Mesothelial cell of epicardium (in vitro differentiated cells): ENCODE measurements at regions not wholly inside any gene's neighbourhood (a gene's known extent, or its start where the extent isn't known, plus 50 kb on each side); places are given as distances from the start of the nearest gene placed in this dataset.

Experiments used
- DNase-seq, 2 experiments: peaks; one replicate each; pipeline ENCODE4 v3.0.0; 2021; ENCODE audit warnings: low spot score in 2 of 2; ENCODE audit not compliant: unreplicated experiment in 2 of 2
- H3K27ac Mint-ChIP-seq: 2 replicates; pipeline ENCODE4 v1.8.0; 2021; ENCODE audit warnings: mixed read lengths
- H3K27me3 Mint-ChIP-seq: 2 replicates; pipeline ENCODE4 v1.8.0; 2021; ENCODE audit warnings: low read depth, mixed read lengths
- H3K36me3 Mint-ChIP-seq: 2 replicates; pipeline ENCODE4 v1.8.0; 2021; ENCODE audit warnings: mixed read lengths
- H3K4me1 Mint-ChIP-seq: 2 replicates; pipeline ENCODE4 v1.8.0; 2021; ENCODE audit warnings: mixed read lengths
- H3K4me3 Mint-ChIP-seq: 2 replicates; pipeline ENCODE4 v1.8.0; 2021; ENCODE audit warnings: mild to moderate bottlenecking, moderate library complexity, mixed read lengths
- H3K9me3 Mint-ChIP-seq: 2 replicates; pipeline ENCODE4 v1.8.0; 2021; ENCODE audit warnings: mixed read lengths
- TF ChIP-seq, protein P1 (sequence below): fragments of 200-600 bp; sonication (generic); IDR thresholded peaks from one replicate; pipeline ENCODE4 v1.5.0; 2021; ENCODE audit warnings: antibody characterized with exemption; ENCODE audit not compliant: unreplicated experiment

DNA sequence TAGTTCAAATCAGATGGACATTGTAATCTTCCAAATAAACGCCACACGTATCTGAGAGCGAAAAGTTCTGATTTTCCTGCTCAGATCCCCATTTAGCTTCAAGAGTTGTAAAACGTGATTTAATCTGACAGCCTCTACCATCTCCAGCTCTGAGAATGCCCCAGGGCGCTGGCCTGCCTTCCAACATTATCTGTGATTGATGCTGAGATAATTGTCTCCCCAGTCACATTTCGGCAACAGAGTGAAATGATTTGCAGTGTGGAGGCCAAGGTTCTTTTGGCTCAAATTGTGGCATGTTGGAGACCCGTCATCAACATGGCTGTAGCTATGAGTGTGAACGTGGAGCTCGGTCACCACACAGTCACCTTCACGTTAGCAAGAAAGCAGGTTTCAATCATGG, 283.4 kb downstream of the BRD1 start:
- no peaks in the 10 kb centered on the region for H3K9me3 Mint-ChIP-seq
- peak in 1 of 2 experiments; percentile 20 for DNase-seq

DNA sequence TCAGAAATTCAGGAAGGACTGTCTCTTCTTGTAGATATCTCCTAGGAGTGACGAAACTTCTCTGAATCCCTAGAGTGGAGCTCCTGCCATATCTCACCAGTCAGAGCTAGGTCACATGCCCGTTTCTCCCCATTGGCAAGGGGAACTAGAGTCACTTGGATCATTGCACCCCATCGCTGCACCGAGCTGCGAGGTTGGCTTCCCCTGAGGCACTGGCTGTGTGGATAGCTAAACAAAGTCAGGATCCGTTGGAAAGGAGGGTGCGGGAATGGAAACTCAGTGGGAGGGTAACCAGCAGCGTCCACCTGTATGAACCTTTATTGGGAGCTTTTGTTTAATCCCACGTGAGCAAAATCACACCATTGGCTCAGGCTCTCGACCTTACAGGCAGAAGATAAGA, 283.8 kb downstream of the BRD1 start:
- Mint-ChIP-seq H3K36me3 (no peaks in the 10 kb centered on the region), H3K27me3 (peaks cover 35% of the 10 kb centered on the region), H3K9me3 (no peaks in the 10 kb centered on the region), H3K4me3 (no peak overlapping the region), H3K4me1 (peaks cover 29% of the 10 kb centered on the region), H3K27ac (no peak overlapping the region)
- no peak for DNase-seq
- TF ChIP-seq, protein P1, sequence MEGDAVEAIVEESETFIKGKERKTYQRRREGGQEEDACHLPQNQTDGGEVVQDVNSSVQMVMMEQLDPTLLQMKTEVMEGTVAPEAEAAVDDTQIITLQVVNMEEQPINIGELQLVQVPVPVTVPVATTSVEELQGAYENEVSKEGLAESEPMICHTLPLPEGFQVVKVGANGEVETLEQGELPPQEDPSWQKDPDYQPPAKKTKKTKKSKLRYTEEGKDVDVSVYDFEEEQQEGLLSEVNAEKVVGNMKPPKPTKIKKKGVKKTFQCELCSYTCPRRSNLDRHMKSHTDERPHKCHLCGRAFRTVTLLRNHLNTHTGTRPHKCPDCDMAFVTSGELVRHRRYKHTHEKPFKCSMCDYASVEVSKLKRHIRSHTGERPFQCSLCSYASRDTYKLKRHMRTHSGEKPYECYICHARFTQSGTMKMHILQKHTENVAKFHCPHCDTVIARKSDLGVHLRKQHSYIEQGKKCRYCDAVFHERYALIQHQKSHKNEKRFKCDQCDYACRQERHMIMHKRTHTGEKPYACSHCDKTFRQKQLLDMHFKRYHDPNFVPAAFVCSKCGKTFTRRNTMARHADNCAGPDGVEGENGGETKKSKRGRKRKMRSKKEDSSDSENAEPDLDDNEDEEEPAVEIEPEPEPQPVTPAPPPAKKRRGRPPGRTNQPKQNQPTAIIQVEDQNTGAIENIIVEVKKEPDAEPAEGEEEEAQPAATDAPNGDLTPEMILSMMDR: no peak

More for the DNA sequence above, 283.4 kb downstream of the BRD1 start:
- Mint-ChIP-seq H3K27ac (no peak overlapping the region), H3K36me3 (no peaks in the 10 kb centered on the region), H3K4me1 (peaks cover 33% of the 10 kb centered on the region), H3K4me3 (no peak overlapping the region), H3K27me3 (peaks cover 35% of the 10 kb centered on the region)
- TF ChIP-seq, protein P1: no peak

DNA sequence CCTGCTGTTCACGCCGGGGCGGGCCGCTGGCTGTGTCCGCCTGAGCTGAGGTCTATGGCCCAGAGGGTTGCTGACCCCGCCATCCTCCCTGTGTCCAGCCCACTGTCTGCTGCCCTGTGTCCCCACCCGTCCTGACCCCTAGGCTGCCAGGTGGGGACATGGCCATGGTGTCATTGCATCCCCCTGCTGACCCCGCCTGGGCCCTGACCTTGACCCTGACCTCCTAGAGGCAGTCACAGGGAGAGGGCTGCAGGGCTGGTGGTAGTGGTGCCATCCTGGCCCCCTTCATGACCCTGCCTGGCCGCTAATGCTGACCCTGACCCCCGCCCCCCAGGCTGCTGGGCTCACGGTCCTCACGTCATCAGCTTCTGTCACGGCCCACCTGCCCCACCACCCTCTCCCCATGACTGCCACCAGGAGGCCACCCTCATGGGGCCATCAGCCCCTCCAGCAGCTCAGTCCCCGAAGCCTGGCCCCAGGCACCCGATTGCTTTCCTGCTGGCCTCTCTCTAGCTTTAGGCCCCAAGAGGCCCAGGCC, 285.9 kb downstream of the BRD1 start:
- Mint-ChIP-seq H3K9me3 (no peaks in the 10 kb centered on the region), H3K36me3 (no peaks in the 10 kb centered on the region), H3K27ac (no peak overlapping the region), H3K27me3 (peaks cover 31% of the 10 kb centered on the region), H3K4me1 (peaks cover 23% of the 10 kb centered on the region), H3K4me3 (no peak overlapping the region)
- TF ChIP-seq, protein P1: no peak
- no peak for DNase-seq

DNA sequence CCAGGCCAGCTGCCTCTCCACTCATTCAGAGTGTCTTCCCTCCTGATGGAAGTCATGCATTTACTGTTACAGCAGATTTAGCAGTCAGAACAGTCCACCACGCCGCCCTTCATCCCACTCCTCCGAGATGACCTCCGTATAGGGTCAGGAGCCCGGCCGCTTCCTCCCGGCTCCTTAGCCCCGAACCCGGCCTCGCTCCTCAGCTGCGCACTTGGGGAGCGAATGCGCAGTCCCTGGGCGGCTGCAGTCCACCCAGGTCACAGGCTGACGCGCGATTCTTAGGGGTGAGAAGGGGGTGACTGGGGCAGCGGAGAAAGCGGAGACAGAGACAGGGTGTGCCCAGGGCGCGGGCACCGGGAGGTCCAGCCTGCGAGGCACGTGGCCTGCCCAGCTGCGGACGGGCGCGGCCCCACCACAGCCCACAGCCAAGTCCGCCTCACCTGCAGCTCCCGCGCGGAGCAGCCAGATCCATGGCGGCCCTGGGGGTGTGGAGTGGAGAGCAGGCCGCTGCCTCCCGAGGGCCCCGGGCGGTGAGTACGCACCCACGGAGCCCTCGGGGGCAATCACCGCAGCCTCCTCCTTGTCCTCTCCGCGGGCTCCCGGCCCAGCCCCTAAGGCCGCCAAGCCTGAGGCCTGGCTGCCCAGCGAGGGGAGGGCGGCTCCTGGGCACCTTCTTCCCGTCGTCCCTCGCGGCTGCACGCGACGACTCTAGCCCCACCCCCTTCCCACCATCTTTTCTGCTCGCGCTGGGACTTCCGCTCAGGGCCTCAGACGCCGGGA, 286.6 kb downstream of the BRD1 start:
- Mint-ChIP-seq H3K36me3 (no peaks in the 10 kb centered on the region), H3K27ac (no peak overlapping the region), H3K27me3 (peaks cover 29% of the 10 kb centered on the region), H3K9me3 (no peaks in the 10 kb centered on the region), H3K4me3 (no peak overlapping the region), H3K4me1 (peaks cover 27% of the 10 kb centered on the region)
- no peak for DNase-seq
- TF ChIP-seq, protein P1: no peak

DNA sequence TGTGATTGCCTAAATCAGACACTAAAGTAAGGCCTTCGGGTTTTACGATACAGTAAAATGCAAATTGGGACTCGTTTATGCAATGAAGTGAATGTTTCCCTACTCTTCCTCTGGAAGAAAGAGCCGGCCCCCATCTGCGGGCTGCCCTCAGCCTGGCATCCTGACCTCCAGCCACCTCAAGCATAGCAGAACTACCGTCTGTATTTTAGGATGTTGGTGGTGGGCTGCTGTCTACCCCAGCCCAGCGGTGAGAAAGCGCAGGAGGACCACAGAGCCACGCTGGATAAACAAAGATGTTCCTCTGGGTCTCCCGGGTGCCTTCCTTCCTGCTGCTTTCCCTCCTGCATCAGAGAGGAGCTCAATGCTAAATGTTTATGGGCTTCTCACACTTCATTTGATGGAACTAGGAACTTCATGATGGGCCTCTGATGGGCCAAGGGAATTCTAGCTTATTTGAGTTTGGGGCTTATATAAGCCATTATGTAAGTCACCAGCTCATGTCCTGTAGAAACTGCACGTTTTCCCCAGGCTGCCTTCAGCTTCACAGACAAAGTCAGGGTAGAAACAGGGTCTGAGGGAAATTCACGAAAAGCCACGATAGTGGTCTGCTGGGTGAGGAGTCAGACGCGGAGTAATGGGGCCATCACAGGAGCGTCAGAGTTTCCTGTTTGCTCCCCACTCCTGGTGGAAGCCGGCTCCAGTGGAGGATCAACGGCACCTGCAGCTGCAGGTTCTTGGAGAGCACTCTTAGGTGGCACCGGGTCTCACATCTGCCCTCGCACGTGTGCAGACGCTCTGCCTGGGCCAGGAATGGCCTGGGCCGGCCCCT, 287.4 kb downstream of the BRD1 start:
- Mint-ChIP-seq H3K4me1 (peaks cover 30% of the 10 kb centered on the region), H3K27ac (no peak overlapping the region), H3K27me3 (peaks cover 29% of the 10 kb centered on the region), H3K36me3 (no peaks in the 10 kb centered on the region), H3K9me3 (no peaks in the 10 kb centered on the region), H3K4me3 (no peak overlapping the region)
- TF ChIP-seq, protein P1: no peak
- no peak for DNase-seq
